Colonic mucosa (tissue), 4 donors: ENCODE measurements at regions not wholly inside any gene's neighbourhood (a gene's known extent, or its start where the extent isn't known, plus 50 kb on each side); places are given as distances from the start of the nearest gene placed in this dataset.

Experiments
- DNase-seq: peaks from one replicate; pipeline ENCODE4 v3.0.0-alpha.2; 2020
- H3K27ac ChIP-seq: fragments of 200-600 bp; one replicate; pipeline ENCODE4 v1.8.0; 2021
- H3K27me3 ChIP-seq: fragments of 200-600 bp; one replicate; pipeline ENCODE4 v1.8.0; 2021
- H3K36me3 ChIP-seq: fragments of 200-600 bp; one replicate; pipeline ENCODE4 v1.8.0; 2021
- H3K4me1 ChIP-seq: fragments of 200-600 bp; one replicate; pipeline ENCODE4 v1.8.0; 2021; ENCODE audit warnings: mild to moderate bottlenecking
- H3K4me3 ChIP-seq: fragments of 200-600 bp; one replicate; pipeline ENCODE4 v1.8.0; 2021
- H3K9ac ChIP-seq, 2 donors: one replicate each; pipeline ENCODE4 v1.7.0; 2013; ENCODE audit warnings: control low read depth in 2 of 2, low read depth in 2 of 2, low read length in 2 of 2
- H3K9me3 ChIP-seq: fragments of 200-600 bp; one replicate; pipeline ENCODE4 v1.8.0; 2021
- CTCF ChIP-seq: fragments of 200-600 bp; IDR thresholded peaks from one replicate; pipeline ENCODE4 v1.8.0; 2022; ENCODE audit warnings: antibody characterized with exemption, mild to moderate bottlenecking
- intact Hi-C: fragments of 100-400 bp; cut with DNase I; formaldehyde crosslinking; loops from one replicate; pipeline ENCODE4 v1.14.1; 2022
- donor health status: healthy.
- donor health status: DM: no; HTN: no; CAD: no.
- donor health status: DM: no; HTN: no; CAD: no.

DNA sequence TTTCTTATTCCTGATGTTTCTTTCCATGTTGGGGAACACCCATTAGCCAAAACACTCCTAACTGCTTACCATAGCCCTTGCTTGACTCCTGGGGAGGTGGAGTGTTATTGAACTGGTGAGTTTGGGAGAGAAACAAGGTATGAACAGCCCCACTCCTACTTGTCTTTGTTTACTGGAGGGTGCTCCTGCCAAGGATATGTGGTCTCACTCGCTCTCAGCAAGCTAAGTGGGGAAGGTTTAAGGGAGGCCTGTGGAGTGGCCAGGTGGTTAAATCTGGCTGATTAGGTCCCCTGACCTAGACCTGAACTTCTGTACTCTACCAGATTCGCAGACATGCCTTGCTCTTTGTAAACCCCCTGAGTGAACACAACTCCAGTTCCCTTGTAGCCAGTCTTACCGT, 300.1 kb downstream of the PTEN start:
- H3K27ac ChIP-seq, result no peak overlapping the region
- H3K4me3 ChIP-seq, result no peak overlapping the region
- intact Hi-C loops, result no loop called here
- no peak overlapping the region for H3K9ac ChIP-seq
- no peaks in the 10 kb centered on the region for H3K9me3 ChIP-seq
- H3K36me3 ChIP-seq, result no peaks in the 10 kb centered on the region
- no peak for DNase-seq
- no peak for TF ChIP-seq CTCF
- H3K4me1 ChIP-seq, result peaks cover 6% of the 10 kb centered on the region
- no peaks in the 10 kb centered on the region for H3K27me3 ChIP-seq

DNA sequence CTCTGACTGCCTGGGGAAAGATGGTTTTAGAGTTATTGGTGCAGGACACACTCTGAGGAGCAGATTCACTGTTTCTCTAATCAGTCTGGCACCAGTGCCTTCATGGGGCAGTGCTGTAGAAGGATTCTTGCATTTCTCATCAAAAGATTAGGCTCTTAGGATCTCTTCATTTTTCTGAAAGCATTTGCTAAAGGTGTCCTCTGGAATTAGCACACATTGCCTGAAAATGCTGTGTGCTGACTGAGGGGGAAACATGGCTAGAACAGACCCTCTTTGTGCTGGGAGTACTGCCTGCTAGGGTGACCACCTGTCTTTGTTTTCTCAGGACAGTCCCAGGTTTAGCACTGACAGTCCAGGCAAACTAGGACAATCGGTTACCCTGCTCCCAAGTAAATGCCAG, 301.0 kb downstream of the PTEN start:
- TF ChIP-seq CTCF, result no peak
- intact Hi-C loops, result no loop called here
- no peak for DNase-seq
- H3K27ac ChIP-seq, result no peak overlapping the region
- H3K9me3 ChIP-seq, result no peaks in the 10 kb centered on the region
- no peaks in the 10 kb centered on the region for H3K36me3 ChIP-seq
- no peak overlapping the region for H3K9ac ChIP-seq
- no peaks in the 10 kb centered on the region for H3K27me3 ChIP-seq
- H3K4me3 ChIP-seq, result no peak overlapping the region
- H3K4me1 ChIP-seq, result no peaks in the 10 kb centered on the region

- no peak for TF ChIP-seq CTCF
- Histone ChIP-seq H3K4me1 (no peaks in the 10 kb centered on the region), H3K36me3 (no peaks in the 10 kb centered on the region), H3K9ac (no peak overlapping the region), H3K9me3 (no peaks in the 10 kb centered on the region), H3K27ac (no peak overlapping the region), H3K27me3 (no peaks in the 10 kb centered on the region), H3K4me3 (no peak overlapping the region)
- intact Hi-C loops, result no loop called here
- no peak for DNase-seq
These were observed 302.4 kb downstream of the PTEN start for GRCh38 chr10:88165849-88166271.

DNA sequence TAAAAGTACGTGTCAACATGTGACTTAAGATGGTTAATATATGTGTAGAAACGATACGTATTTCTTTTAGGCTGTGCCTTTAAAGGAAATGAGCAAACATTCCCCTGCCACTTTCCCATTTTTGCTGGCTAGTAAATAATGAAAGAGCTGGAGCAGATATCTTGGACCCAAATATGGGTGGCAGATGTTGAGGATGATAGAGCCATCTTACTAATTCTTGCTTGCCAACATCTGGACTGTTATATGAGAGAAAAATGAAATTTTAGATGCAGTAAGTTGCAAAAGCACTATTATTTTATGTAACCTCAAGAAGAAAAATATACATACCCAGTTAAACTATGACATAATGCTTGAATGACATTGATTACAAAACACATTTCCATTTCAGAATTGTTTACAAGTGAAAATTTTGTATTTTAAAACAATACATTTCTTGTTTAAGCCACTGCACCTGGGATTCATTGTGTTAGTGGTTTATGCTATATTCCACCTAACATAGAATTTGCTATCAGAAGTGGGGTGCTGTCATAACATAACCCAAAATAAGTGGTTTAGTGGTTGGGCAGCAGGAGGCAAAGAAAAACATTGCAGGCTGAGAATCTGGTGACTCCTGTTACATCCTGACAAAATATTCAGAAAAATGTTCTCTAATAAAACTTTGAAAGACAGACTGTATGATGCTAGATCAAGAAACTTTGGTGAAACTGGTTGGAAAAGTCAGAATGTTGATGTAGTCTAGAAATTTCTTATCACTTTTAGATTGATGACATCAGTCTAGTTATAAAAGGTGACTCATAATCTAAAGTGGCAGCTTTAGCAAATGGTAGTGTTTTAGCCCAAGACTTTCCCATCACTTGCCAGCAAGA, 305.0 kb downstream of the PTEN start:
- H3K9ac ChIP-seq, result no peak overlapping the region
- H3K4me3 ChIP-seq, result no peak overlapping the region
- no peaks in the 10 kb centered on the region for H3K9me3 ChIP-seq
- H3K27ac ChIP-seq, result no peak overlapping the region
- no peaks in the 10 kb centered on the region for H3K27me3 ChIP-seq
- intact Hi-C loops, result no loop called here
- no peaks in the 10 kb centered on the region for H3K36me3 ChIP-seq
- no peak for TF ChIP-seq CTCF
- DNase-seq, result no peak
- no peaks in the 10 kb centered on the region for H3K4me1 ChIP-seq

- no peak for DNase-seq
- Histone ChIP-seq H3K36me3 (no peaks in the 10 kb centered on the region), H3K9me3 (no peaks in the 10 kb centered on the region), H3K9ac (no peak overlapping the region), H3K4me3 (no peak overlapping the region), H3K4me1 (no peaks in the 10 kb centered on the region), H3K27ac (no peak overlapping the region), H3K27me3 (no peaks in the 10 kb centered on the region)
- intact Hi-C loops, result no loop called here
- no peak for TF ChIP-seq CTCF
These were observed 305.6 kb downstream of the PTEN start for GRCh38 chr10:88169037-88169319.
